Frontal cortex (tissue), 3 donors: ENCODE measurements at regions not wholly inside any gene's neighbourhood (a gene's known extent, or its start where the extent isn't known, plus 50 kb on each side); places are given as distances from the start of the nearest gene placed in this dataset.
"Not testable (repeated sequence)": the region's sequence is repeated elsewhere in the genome, so short reads cannot be mapped to it uniquely, and the experiment has no call there.

Source experiments
- DNase-seq, 2 donors: peaks; one replicate each; pipeline ENCODE4 v3.0.0; 2012; ENCODE audit warnings: low spot score in 2 of 2
- FAIRE-seq: peaks from 2 replicates; lab custom pipeline; 2012; peaks lifted over from hg19 to GRCh38; lab: Jason Lieb, UNC
- donor health status: control.
- donor health status: control.
- donor health status: control.

- no peak for FAIRE-seq
Measured at GRCh38 chr21:14321042-14321441, 61.9 kb downstream of the HSPA13 start.

GRCh38 chr21:14319805-14320204 lies 63.1 kb downstream of the HSPA13 start:
- DNase-seq (no peak), FAIRE-seq (no peak)

More at GRCh38 chr21:14321042-14321441, 61.9 kb downstream of the HSPA13 start:
- no peak for DNase-seq

- no peak for DNase-seq
- FAIRE-seq: no peak
Measured at GRCh38 chr21:14318578-14318977, 64.4 kb downstream of the HSPA13 start.

DNA sequence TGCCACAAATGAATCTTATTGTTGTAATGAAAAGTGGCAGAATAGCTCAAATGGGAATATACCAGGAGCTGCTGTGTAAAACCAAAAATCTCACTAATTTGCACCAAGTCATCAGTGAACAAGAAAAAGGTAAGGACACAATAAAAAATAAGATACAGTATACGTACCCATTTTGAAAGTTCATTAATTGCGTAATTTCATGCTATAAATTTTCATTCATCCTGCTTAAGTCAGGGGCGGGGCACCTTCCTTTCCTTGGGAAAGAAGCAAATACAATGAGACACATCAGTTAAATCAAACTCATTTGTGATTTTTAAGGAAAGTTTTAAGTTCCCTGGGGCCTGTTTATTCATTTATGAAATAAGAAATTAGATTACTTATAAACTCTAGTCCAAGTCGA lies 65.4 kb downstream of the HSPA13 start:
- DNase-seq (no peak), FAIRE-seq (no peak)

- FAIRE-seq (no peak), DNase-seq (no peak)
Measured at GRCh38 chr21:14313300-14313699, 69.6 kb downstream of the HSPA13 start.

DNA sequence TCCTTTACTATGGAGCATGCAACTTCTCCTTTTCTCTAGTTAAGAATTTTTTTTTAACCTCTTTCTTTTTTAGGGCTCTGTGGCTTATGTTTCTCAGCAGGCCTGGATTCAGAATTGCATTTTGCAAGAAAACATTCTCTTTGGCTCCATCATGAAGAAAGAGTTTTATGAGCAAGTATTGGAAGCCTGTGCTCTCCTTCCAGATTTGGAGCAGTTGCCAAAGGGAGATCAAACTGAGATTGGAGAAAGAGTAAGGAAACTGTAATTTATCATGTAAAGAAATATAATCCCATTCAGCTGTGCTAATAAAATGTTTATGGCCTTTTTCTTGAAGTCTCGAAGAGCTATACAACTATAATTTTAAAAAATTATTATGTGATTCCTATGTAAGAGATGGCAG lies 70.1 kb downstream of the HSPA13 start:
- DNase-seq: no peak
- no peak for FAIRE-seq

- FAIRE-seq (no peak), DNase-seq (no peak)
Measured at GRCh38 chr21:14308234-14308633, 74.7 kb downstream of the HSPA13 start.

GRCh38 chr21:14306126-14306907 lies 76.6 kb downstream of the HSPA13 start:
- peak; percentile 89 for FAIRE-seq
- no peak for DNase-seq

- no peak for FAIRE-seq
- no peak for DNase-seq
Measured at GRCh38 chr21:14303731-14304488, 79.0 kb downstream of the HSPA13 start.

DNA sequence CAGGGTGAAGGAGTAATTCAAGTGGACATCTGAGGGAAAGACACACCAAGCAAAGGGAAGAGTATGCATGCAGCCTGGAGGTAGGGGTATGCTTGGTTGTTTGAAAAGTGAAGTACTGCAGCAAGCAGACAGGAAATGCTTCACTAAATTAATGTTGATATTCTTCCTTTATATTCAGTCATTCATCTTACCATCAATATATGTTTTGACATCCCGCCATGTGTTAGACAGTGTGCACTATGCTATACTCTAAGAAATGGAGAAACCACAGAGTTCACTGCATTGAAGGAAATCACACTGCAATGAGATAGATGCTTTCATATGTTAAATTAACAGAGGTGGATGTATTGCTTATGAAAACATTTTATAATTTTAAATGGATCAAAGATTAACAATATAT lies 82.9 kb downstream of the HSPA13 start:
- FAIRE-seq: no peak
- DNase-seq: no peak

- FAIRE-seq: no peak
Measured at GRCh38 chr21:14290576-14290975, 74.6 kb downstream of the RBM11 start.

GRCh38 chr21:14288922-14289321 lies 73.0 kb downstream of the RBM11 start:
- DNase-seq (no peak), FAIRE-seq (no peak)

More at GRCh38 chr21:14290576-14290975, 74.6 kb downstream of the RBM11 start:
- no peak for DNase-seq

- no peak for DNase-seq
- no peak for FAIRE-seq
Measured at GRCh38 chr21:14285147-14285761, 69.3 kb downstream of the RBM11 start.

GRCh38 chr21:14284481-14284880 lies 68.5 kb downstream of the RBM11 start:
- FAIRE-seq: no peak
- no peak for DNase-seq

DNA sequence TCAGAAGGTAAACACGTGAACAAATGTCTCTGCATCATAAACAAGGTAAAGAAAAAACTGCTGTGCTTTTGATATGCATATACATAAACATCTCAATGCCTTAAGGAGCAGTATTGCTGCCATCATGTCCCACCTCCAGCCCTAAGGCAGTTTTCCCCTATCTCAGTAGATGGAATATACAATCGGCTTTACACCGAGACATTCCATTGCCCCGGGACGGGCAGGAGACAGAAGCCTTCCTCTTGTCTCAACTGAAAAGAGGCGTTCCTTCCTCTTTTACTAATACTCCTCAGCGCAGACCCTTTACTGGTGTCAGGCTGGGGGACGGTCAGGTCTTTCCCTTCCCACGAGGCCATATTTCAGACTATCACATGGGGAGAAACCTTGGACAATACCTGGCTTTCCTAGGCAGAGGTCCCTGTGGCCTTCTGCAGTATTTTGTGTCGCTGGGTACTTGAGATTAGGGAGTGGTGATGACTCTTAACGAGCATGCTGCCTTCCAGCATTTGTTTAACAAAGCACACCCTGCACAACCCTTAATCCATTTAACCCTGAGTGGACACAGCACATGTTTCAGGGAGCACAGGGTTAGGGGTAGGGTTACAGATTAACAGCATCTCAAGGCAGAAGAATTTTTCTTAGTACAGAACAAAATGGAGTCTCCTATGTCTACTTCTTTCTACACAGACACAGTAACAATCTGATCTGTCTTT lies 65.4 kb downstream of the RBM11 start:
- not testable (repeated sequence) for FAIRE-seq, DNase-seq
